Suprapubic skin (tissue), 4 donors: ENCODE measurements at regions not wholly inside any gene's neighbourhood (a gene's known extent, or its start where the extent isn't known, plus 50 kb on each side); places are given as distances from the start of the nearest gene placed in this dataset.

ENCODE experiments used
- DNase-seq, 2 donors: peaks; one replicate each; pipeline ENCODE4 v3.0.0-alpha.2; 2019; ENCODE audit warnings: low spot score in 2 of 2
- H3K27ac ChIP-seq: fragments of 200-600 bp; sonication (generic); one replicate; pipeline ENCODE4 v1.5.1; 2019
- H3K27me3 ChIP-seq: fragments of 200-600 bp; sonication (generic); one replicate; pipeline ENCODE4 v1.5.1; 2019
- H3K36me3 ChIP-seq: fragments of 200-600 bp; sonication (generic); one replicate; pipeline ENCODE4 v1.5.1; 2019
- H3K4me1 ChIP-seq: fragments of 200-600 bp; sonication (generic); one replicate; pipeline ENCODE4 v1.5.1; 2019
- H3K4me3 ChIP-seq: fragments of 200-600 bp; sonication (generic); one replicate; pipeline ENCODE4 v1.5.1; 2019; ENCODE audit warnings: mild to moderate bottlenecking
- H3K9me3 ChIP-seq: fragments of 200-600 bp; sonication (generic); one replicate; pipeline ENCODE4 v1.5.1; 2019
- CTCF ChIP-seq, 2 donors: fragments of 200-600 bp in 1 of 2; fragments of 450-650 bp in 1 of 2; sonication (generic) in 1 of 2; IDR thresholded peaks; one replicate each; pipeline ENCODE4 v1.5.1; 2016 to 2019; ENCODE audit warnings: antibody characterized with exemption in 2 of 2, mild to moderate bottlenecking in 1 of 2, moderate library complexity in 1 of 2
- EP300 ChIP-seq: sonication (generic); formaldehyde crosslinking; IDR thresholded peaks from one replicate; pipeline ENCODE4 v1.6.1; 2017; ENCODE audit warnings: antibody characterized with exemption
- POLR2A ChIP-seq, 2 donors: fragments of 450-650 bp; IDR thresholded peaks; one replicate each; pipeline ENCODE4 v1.6.1; 2017; ENCODE audit warnings: antibody characterized with exemption in 2 of 2, mild to moderate bottlenecking in 2 of 2, moderate library complexity in 2 of 2
- POLR2AphosphoS5 ChIP-seq, 3 donors: sonication (generic); formaldehyde crosslinking; IDR thresholded peaks; one replicate each; pipeline ENCODE4 v1.6.1; 2017; ENCODE audit warnings: antibody characterized with exemption in 3 of 3
- WGBS: methylation state at CpG from one replicate; pipeline ENCODE4 v1.1.5; 2018; 5-methylcytosine and 5-hydroxymethylcytosine counted together

GRCh38 chr2:173419506-173419905 is 64.8 kb downstream of the CDCA7 start:
- no peaks in the 10 kb centered on the region for H3K9me3 ChIP-seq
- no peak for TF ChIP-seq CTCF (IDR thresholded peaks at IDR 0.05)
- TF ChIP-seq EP300: no peak
- no peak for TF ChIP-seq POLR2A (IDR thresholded peaks at IDR 0.05)
- TF ChIP-seq POLR2AphosphoS5 (IDR thresholded peaks at IDR 0.05): no peak
- WGBS: 49% methylated on average over 4 of the region's 4 CpGs
- DNase-seq: no peak
- no peaks in the 10 kb centered on the region for H3K4me1 ChIP-seq
- no peak overlapping the region for H3K27ac ChIP-seq
- H3K27me3 ChIP-seq: peaks cover 8% of the 10 kb centered on the region
- H3K4me3 ChIP-seq: no peak overlapping the region
- no peaks in the 10 kb centered on the region for H3K36me3 ChIP-seq

- no peak for TF ChIP-seq CTCF (IDR thresholded peaks at IDR 0.05)
- Histone ChIP-seq H3K36me3 (no peaks in the 10 kb centered on the region), H3K27ac (no peak overlapping the region), H3K9me3 (no peaks in the 10 kb centered on the region), H3K27me3 (peaks cover 6% of the 10 kb centered on the region), H3K4me1 (peaks cover 14% of the 10 kb centered on the region), H3K4me3 (no peak overlapping the region)
- 93% methylated on average over 2 of the region's 2 CpGs for WGBS
- no peak for DNase-seq
Observed at GRCh38 chr2:173424886-173425285, 70.2 kb downstream of the CDCA7 start.

- peaks cover 14% of the 10 kb centered on the region for H3K4me1 ChIP-seq
- WGBS: 29% methylated on average over 6 of the region's 6 CpGs
- TF ChIP-seq POLR2A (IDR thresholded peaks at IDR 0.05) (no peak), POLR2AphosphoS5 (IDR thresholded peaks at IDR 0.05) (no peak), CTCF (IDR thresholded peaks at IDR 0.05) (no peak), EP300 (no peak)
- H3K27me3 ChIP-seq: no peaks in the 10 kb centered on the region
- H3K9me3 ChIP-seq: no peaks in the 10 kb centered on the region
- H3K36me3 ChIP-seq: no peaks in the 10 kb centered on the region
- no peak overlapping the region for H3K4me3 ChIP-seq
- peak overlapping the region; percentile 1 for H3K27ac ChIP-seq
- no peak for DNase-seq
Observed at GRCh38 chr2:173427887-173428668, 73.4 kb downstream of the CDCA7 start.

GRCh38 chr2:173431191-173431590 is 76.5 kb downstream of the CDCA7 start:
- DNase-seq: no peak
- 72% methylated on average over 5 of the region's 5 CpGs for WGBS
- Histone ChIP-seq H3K4me1 (peaks cover 14% of the 10 kb centered on the region), H3K9me3 (no peaks in the 10 kb centered on the region), H3K4me3 (no peak overlapping the region), H3K36me3 (no peaks in the 10 kb centered on the region), H3K27me3 (no peaks in the 10 kb centered on the region), H3K27ac (no peak overlapping the region)
- no peak for TF ChIP-seq CTCF (IDR thresholded peaks at IDR 0.05)
- no peak for TF ChIP-seq POLR2A (IDR thresholded peaks at IDR 0.05)
- no peak for TF ChIP-seq EP300
- TF ChIP-seq POLR2AphosphoS5 (IDR thresholded peaks at IDR 0.05): no peak

GRCh38 chr2:173432049-173432754 is 77.5 kb downstream of the CDCA7 start:
- no peak for DNase-seq
- no peaks in the 10 kb centered on the region for H3K27me3 ChIP-seq
- no peak overlapping the region for H3K27ac ChIP-seq
- no peaks in the 10 kb centered on the region for H3K36me3 ChIP-seq
- peaks cover 14% of the 10 kb centered on the region for H3K4me1 ChIP-seq
- H3K9me3 ChIP-seq: no peaks in the 10 kb centered on the region
- H3K4me3 ChIP-seq: no peak overlapping the region
- TF ChIP-seq POLR2A (IDR thresholded peaks at IDR 0.05) (no peak), POLR2AphosphoS5 (IDR thresholded peaks at IDR 0.05) (no peak)
- WGBS: 74% methylated on average over 7 of the region's 7 CpGs
